Urinary bladder (tissue), 3 donors: ENCODE measurements at regions not wholly inside any gene's neighbourhood (a gene's known extent, or its start where the extent isn't known, plus 50 kb on each side); places are given as distances from the start of the nearest gene placed in this dataset.

Experiments used
- DNase-seq: peaks from one replicate; pipeline ENCODE4 v3.0.0-alpha.2; 2015; ENCODE audit errors: extremely low spot score
- H3K27ac ChIP-seq: one replicate; pipeline ENCODE4 v1.5.1; 2013; ENCODE audit warnings: low read depth, mild to moderate bottlenecking, moderate library complexity
- H3K36me3 ChIP-seq: one replicate; pipeline ENCODE4 v1.6.1; 2013; ENCODE audit warnings: mild to moderate bottlenecking, moderate library complexity; ENCODE audit not compliant: insufficient read depth
- H3K4me1 ChIP-seq: one replicate; pipeline ENCODE4 v1.6.1; 2013; ENCODE audit warnings: mild to moderate bottlenecking, moderate library complexity; ENCODE audit not compliant: insufficient read depth
- H3K4me3 ChIP-seq: one replicate; pipeline ENCODE4 v1.5.1; 2013; ENCODE audit warnings: low read depth, low read length
- WGBS: extraction: QIAGEN DNeasy Blood & Tissue Kit; methylation state at CpG from one replicate; pipeline ENCODE4 v1.1.7; 2013; 5-methylcytosine and 5-hydroxymethylcytosine counted together
- donor health status: healthy with polysubstance abuse.
- donor health status: healthy.

DNA sequence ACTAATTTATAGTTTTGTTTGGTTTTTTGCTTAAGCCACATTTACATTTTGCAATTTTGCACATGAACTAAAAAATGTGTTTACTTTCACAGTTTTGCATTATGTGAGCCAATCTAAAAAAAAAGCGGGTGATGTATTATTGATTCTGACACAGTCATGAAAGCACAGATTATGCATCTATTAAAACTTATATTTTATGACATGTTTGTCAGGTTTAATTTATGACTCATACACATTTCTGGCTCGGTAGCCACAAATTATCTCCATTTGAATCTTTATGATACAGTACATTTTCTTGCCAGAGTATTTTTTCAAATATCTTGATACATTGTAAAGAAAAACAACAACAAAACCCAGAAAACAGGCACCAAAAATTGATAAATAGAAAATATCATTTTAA lies 280.4 kb upstream of the GRIP1 start:
- Histone ChIP-seq H3K27ac (no peak overlapping the region), H3K4me1 (no peaks in the 10 kb centered on the region), H3K36me3 (no peaks in the 10 kb centered on the region), H3K4me3 (no peak overlapping the region)
- no peak for DNase-seq
- WGBS = 57% methylated on average over 2 of the region's 2 CpGs

DNA sequence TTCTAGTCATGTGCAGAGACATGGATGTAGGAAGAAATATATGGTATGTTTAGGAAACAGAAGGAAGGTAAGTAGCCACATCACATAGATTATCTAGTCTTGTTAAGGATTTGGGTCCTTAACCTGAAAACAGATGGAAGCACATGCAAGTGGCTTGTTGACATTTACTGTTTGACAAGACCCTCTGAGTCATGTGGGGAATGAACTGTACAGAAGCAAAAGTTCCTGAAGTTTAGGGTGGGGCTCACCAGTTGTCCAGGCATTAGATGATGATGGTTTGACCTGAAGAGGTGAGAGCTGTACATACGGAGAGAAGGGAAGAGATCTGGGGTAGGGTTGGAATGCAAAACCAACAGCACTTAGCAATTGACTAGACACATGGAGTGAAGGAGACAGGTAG lies 281.1 kb upstream of the GRIP1 start:
- no peak overlapping the region for H3K4me3 ChIP-seq
- no peak overlapping the region for H3K27ac ChIP-seq
- no peaks in the 10 kb centered on the region for H3K36me3 ChIP-seq
- 85% methylated on average over 1 of the region's 1 CpG for WGBS
- H3K4me1 ChIP-seq = no peaks in the 10 kb centered on the region
- no peak for DNase-seq

DNA sequence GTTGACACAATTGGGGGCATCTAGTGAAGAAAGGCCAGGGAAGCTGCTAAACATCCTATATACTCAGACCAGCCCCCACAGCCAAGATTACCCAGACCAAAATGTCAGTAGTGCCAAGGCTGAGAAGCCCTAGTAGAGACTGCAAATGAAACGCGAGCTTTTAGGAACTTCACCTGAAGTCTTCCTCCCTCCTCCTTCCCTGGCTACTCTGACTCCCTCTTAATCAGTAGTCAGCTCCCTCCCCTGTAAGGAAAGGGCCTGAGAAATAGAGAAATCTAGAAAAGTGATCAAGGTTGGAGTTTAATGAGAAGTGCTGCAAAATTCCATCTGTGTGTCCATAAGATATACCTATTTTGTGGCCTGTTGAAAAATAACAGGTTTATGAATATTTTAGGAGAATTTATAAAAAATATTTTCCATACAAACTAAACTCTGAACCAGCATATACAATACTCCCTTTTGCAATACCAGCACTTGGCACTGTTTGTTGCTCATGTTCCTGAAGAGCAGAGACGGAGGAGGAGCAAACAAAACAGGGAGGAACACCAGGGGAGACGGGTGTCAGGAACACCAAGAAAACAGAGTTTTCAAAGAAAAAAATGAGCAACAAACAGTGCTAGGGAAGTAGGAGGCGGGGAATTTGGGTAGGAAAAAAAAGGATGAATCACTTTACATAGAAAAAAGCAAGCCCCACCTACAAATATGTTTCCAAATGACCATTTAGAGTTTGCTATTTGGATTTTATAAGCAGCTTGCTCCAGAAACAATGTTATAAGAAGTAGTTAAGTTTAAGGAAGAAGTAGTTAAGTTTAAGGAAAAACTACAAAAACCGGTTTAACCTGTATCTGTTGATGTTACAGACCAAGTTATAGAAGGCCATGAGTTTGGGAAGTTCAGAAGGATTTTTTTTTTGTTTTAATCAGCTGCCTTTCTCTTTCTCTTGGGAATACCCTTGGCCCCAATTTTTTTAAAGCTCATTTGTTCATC lies 282.1 kb upstream of the GRIP1 start:
- peak; percentile 23 for DNase-seq
- no peaks in the 10 kb centered on the region for H3K4me1 ChIP-seq
- H3K36me3 ChIP-seq = no peaks in the 10 kb centered on the region
- no peak overlapping the region for H3K27ac ChIP-seq
- H3K4me3 ChIP-seq = no peak overlapping the region
- WGBS = 62% methylated on average over 6 of the region's 6 CpGs

DNA sequence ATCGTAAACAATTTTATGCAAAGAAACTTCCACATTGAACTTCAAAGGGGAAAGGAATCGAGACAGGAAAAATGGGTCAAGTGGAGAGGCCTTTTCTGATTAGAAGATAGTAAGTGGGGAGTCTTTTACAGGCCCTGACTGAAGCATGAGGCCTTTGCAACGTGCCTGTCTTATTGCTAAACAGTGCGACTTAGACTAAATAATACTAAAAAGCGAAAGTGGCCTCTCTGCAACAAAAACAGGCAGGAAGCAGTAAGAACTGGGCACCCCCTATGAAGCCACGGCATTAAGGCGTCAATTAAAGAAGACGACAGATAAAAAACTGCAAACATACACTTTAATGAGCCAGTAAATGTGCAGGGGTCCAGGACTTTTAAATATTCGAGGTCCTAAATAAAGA lies 283.4 kb upstream of the GRIP1 start:
- H3K27ac ChIP-seq = no peak overlapping the region
- H3K4me1 ChIP-seq = no peaks in the 10 kb centered on the region
- WGBS = 54% methylated on average over 9 of the region's 9 CpGs
- no peak overlapping the region for H3K4me3 ChIP-seq
- no peak for DNase-seq
- no peaks in the 10 kb centered on the region for H3K36me3 ChIP-seq

DNA sequence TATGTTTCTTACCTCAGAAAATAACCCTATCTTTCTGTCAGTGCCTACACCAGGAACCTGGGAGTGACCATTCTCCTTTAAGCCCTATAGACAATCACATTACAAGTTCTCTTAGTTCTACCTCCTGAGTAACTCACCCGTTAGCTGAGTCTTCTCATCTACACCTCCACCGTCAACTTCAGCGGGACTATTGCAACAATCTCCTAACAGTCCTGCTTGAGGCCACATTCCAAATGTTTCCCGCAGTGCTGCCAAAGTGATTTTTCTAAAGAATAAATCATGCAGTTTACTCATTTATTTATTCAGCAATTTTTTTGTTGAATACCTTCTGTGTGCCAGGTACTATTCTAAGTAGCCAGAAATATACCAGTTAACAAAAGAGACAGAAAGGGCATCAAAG lies 285.0 kb upstream of the GRIP1 start:
- WGBS = 96% methylated on average over 4 of the region's 4 CpGs
- H3K4me1 ChIP-seq = no peaks in the 10 kb centered on the region
- no peaks in the 10 kb centered on the region for H3K36me3 ChIP-seq
- no peak overlapping the region for H3K4me3 ChIP-seq
- DNase-seq = no peak
- H3K27ac ChIP-seq = no peak overlapping the region

DNA sequence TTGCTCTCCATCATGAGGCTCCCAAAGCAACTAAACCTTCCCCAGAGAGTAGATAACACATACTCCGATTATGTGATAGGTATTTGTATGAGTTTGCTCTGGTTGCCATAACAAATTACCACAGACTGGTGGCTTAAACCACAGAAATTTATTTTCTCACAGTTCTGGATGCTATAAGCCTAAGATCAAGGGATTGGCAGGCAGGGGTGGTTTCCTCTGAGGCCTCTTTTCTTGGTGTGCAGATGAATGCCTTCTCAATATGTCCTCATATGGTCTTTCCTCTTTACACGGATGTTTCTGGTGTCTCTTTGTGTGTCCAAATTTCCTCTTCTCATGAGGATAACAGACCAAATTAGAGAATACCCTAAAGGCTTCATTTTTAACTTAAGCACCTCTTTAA lies 285.8 kb upstream of the GRIP1 start:
- no peaks in the 10 kb centered on the region for H3K4me1 ChIP-seq
- 54% methylated on average over 2 of the region's 2 CpGs for WGBS

DNA sequence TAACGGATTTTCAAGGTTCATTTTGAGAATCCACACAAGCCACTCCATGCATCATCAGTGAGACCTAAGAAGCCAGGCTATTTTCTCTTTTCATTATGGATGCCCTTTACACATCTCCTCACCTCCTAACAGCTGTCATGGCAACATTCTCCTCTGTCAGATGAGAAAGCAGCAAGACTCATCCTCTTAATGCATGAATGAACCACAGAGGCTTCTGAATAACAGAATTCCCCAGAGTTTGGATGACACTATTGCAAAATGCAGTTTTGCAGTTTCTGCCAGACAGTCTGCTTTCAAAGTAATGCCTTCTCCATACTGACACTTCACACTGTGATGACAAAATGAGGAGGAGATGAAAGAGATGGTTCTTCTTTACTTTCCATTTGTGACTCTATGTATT lies 286.7 kb upstream of the GRIP1 start:
- no peak overlapping the region for H3K27ac ChIP-seq
- H3K4me3 ChIP-seq = no peak overlapping the region
- DNase-seq = no peak
- H3K4me1 ChIP-seq = no peaks in the 10 kb centered on the region
- 95% methylated on average over 1 of the region's 1 CpG for WGBS
- no peaks in the 10 kb centered on the region for H3K36me3 ChIP-seq

More for the DNA sequence above, 285.8 kb upstream of the GRIP1 start:
- DNase-seq = no peak
- no peak overlapping the region for H3K4me3 ChIP-seq
- no peak overlapping the region for H3K27ac ChIP-seq
- no peaks in the 10 kb centered on the region for H3K36me3 ChIP-seq

DNA sequence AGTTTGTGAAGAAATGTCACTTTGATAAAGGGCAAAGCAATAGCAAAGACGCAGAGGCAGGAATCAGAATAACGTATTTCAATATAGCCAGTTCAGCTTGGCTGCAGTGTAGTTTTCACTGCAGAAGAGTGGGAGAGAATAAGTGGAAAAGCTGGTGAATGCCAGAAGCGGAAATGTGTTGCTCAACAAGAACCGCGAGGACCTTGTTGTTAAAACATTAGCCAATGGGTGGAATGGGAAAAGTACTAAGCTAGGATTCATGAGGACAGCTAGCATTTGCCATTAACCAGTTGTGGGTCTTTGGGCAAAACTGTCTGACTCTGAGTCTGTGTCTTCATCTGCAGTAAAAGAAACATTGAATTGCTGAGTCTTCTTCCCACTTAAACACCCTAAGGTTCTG lies 292.9 kb upstream of the GRIP1 start:
- 75% methylated on average over 5 of the region's 5 CpGs for WGBS

DNA sequence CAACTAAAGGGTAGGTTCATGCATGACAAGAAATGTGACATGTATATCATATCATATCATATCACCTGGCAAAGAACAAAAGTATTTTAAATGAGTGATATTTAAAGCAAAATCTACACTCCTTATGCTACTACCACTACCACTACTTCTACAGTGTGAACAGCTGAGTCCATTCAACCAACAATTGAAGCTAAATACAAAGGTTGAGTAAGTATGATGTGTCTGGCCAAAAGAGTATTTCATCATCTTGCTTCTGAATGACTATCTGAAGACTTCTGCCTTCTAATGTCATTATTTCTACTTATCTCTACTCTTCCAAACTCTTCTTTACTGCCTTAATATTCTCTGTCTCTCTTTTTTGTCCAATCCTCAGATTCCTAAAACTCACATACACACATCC lies 292.6 kb upstream of the CAND1 start:
- Histone ChIP-seq H3K27ac (no peak overlapping the region), H3K36me3 (no peaks in the 10 kb centered on the region), H3K4me1 (no peaks in the 10 kb centered on the region), H3K4me3 (no peak overlapping the region)
- no peak for DNase-seq

More for the DNA sequence above, 292.9 kb upstream of the GRIP1 start:
- no peaks in the 10 kb centered on the region for H3K36me3 ChIP-seq
- DNase-seq = no peak
- H3K4me1 ChIP-seq = no peaks in the 10 kb centered on the region
- no peak overlapping the region for H3K4me3 ChIP-seq
- no peak overlapping the region for H3K27ac ChIP-seq

DNA sequence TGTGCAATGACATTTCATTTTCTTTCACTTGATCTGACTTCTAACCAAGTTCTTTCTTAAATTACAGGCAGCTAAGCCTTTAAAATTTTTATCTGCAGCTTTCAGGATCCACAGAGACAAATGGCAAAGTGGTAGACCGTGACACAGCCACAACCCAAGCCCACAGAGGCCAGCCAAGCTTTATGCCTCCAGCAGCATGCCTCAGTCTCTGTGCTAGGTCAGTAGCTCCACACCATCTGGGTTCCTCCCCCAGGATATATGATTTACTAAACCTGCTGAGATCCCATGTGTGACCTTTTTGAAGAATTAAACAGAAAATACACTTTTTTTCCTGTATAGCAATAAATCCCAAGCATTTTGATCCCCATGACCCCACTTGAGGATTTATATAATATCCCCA lies 290.4 kb upstream of the CAND1 start:
- 69% methylated on average over 1 of the region's 1 CpG for WGBS
- H3K4me3 ChIP-seq = no peak overlapping the region
- no peaks in the 10 kb centered on the region for H3K36me3 ChIP-seq
- no peak overlapping the region for H3K27ac ChIP-seq
- H3K4me1 ChIP-seq = no peaks in the 10 kb centered on the region
- DNase-seq = no peak

DNA sequence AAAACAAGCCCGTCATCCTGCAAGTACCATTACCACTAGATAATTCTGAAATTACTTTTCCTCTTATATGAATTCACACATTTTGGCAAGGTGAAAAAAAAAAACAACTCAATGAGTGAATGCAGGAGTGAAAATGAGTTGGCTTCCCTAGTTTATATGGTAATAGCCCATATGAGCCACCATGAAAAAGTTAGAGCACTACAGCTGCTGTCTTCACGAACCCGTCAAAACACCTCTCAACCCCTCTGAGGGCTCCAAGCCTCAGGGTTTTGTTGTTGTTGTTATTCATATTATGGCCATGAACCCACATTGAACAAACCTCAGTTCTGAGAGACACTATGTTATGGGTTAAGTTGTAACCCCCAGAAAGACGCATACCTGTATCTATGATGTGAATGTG lies 289.9 kb upstream of the CAND1 start:
- 94% methylated on average over 4 of the region's 4 CpGs for WGBS
- Histone ChIP-seq H3K4me1 (no peaks in the 10 kb centered on the region), H3K27ac (no peak overlapping the region), H3K36me3 (no peaks in the 10 kb centered on the region), H3K4me3 (no peak overlapping the region)
- no peak for DNase-seq

DNA sequence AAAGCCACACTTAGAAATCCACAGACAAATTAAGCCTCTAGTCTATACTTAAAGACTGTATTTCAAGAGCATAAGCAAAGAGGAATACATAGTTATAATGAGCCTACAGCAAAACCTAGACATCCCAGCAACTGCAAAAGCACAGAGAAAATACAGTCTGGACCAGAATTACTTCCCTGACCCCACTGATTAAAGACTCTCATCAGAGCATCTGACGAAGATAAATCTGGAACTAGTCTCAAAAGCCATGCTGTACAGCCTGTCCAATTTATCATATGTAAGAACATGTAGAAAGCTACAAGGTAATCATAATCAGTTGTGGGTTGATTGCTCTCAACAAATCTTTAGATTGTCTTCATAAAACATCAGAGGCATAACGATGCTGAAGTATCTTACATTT lies 285.1 kb upstream of the CAND1 start:
- DNase-seq = no peak
- WGBS = 84% methylated on average over 2 of the region's 2 CpGs
- no peak overlapping the region for H3K4me3 ChIP-seq
- no peaks in the 10 kb centered on the region for H3K4me1 ChIP-seq
- no peaks in the 10 kb centered on the region for H3K36me3 ChIP-seq
- H3K27ac ChIP-seq = no peak overlapping the region

DNA sequence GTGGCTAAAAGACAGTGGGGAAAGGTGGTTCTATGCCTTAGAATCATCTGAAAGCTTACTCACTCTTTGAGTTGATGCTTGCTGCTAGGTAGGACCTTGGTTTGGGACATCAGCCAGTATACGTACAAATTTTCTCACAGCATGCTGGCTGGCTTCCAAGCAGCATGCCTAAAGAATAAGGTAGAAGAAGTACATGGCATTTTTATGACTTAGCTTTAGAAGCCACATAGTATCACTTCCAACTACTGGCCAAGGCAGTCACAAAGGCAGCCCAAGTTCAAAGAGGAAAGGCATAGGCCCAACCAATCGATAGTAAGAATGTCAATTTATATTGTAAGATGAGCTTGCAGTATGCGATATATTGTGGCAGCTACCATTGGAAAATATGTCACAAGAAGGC lies 284.2 kb upstream of the CAND1 start:
- DNase-seq = no peak
- WGBS = 59% methylated on average over 3 of the region's 3 CpGs
- no peak overlapping the region for H3K27ac ChIP-seq

DNA sequence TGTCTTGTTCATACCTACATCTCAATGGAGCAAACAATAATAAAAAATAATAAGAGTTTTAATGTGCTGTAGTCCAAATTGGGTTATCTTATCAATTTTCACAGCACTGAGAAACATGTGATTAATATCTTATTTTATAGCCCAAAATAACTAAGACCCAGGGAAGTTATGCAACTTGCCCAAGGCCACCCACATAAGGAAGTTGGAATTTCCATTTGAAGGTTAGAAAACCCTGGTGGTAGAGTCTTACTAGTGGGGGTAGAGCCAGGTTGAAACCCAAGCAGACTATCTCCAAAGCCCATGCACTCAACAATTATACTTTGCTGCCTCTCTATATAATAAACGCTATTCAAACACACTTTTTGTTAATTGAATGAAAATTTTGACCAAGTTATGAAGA lies 270.0 kb upstream of the CAND1 start:
- Histone ChIP-seq H3K27ac (no peak overlapping the region), H3K4me1 (no peaks in the 10 kb centered on the region), H3K36me3 (no peaks in the 10 kb centered on the region), H3K4me3 (no peak overlapping the region)
- no peak for DNase-seq
- WGBS = 96% methylated on average over 1 of the region's 1 CpG

More for the DNA sequence above, 284.2 kb upstream of the CAND1 start:
- Histone ChIP-seq H3K4me3 (no peak overlapping the region), H3K4me1 (no peaks in the 10 kb centered on the region), H3K36me3 (no peaks in the 10 kb centered on the region)
